SK-N-SH (cell line): ENCODE measurements at regions not wholly inside any gene's neighbourhood (a gene's known extent, or its start where the extent isn't known, plus 50 kb on each side); places are given as distances from the start of the nearest gene placed in this dataset.

ENCODE experiments used
- IRF3 ChIP-seq: fragments of 150-350 bp; IDR thresholded peaks from 2 replicates; pipeline ENCODE4 v1.6.1; 2016; ENCODE audit warnings: mild to moderate bottlenecking, low read depth, low read length
- JUND ChIP-seq: IDR thresholded peaks from 2 replicates; pipeline ENCODE4 v1.4.0; 2012
- MAX ChIP-seq: IDR thresholded peaks from 2 replicates; pipeline ENCODE4 v1.4.0; 2012; ENCODE audit warnings: low read depth
- NFIC ChIP-seq: IDR thresholded peaks from 2 replicates; pipeline ENCODE4 v1.4.0; 2012; ENCODE audit warnings: borderline replicate concordance
- POLR2AphosphoS5 ChIP-seq: IDR thresholded peaks from 2 replicates; pipeline ENCODE4 v1.6.1; 2012; ENCODE audit warnings: low read depth, low read length
- RFX5 ChIP-seq: IDR thresholded peaks from 2 replicates; pipeline ENCODE4 v1.6.1; 2012; ENCODE audit warnings: mild to moderate bottlenecking, improper control_type of control experiment, low read length
- RXRA ChIP-seq: IDR thresholded peaks from 2 replicates; pipeline ENCODE4 v1.4.0; 2012; ENCODE audit warnings: low read depth, mild to moderate bottlenecking, borderline replicate concordance
- SIN3A ChIP-seq: IDR thresholded peaks from 2 replicates; pipeline ENCODE4 v1.6.1; 2012; ENCODE audit warnings: low read depth, mild to moderate bottlenecking, low read length, moderate library complexity, borderline replicate concordance
- TAF1 ChIP-seq: IDR thresholded peaks from 2 replicates; pipeline ENCODE4 v1.6.1; 2012; ENCODE audit warnings: low read depth, mild to moderate bottlenecking, low read length, moderate library complexity, borderline replicate concordance
- USF1 ChIP-seq: IDR thresholded peaks from 2 replicates; pipeline ENCODE4 v1.4.0; 2012; ENCODE audit warnings: low read depth, borderline replicate concordance
- USF2 ChIP-seq: fragments of 150-350 bp; IDR thresholded peaks from 2 replicates; pipeline ENCODE4 v1.6.1; 2017; ENCODE audit warnings: antibody characterized with exemption, low read length, low read depth, borderline replicate concordance
- YY1 ChIP-seq: IDR thresholded peaks from 2 replicates; pipeline ENCODE4 v1.4.0; 2012; ENCODE audit warnings: low read depth, mild to moderate bottlenecking
- TF ChIP-seq, protein P1 (sequence below): fragments of 200-600 bp; sonication (generic); IDR thresholded peaks from 2 replicates; pipeline ENCODE4 v1.6.1; 2017; ENCODE audit warnings: antibody characterized with exemption, mild to moderate bottlenecking, moderate library complexity
- TF ChIP-seq, protein P2 (sequence below): IDR thresholded peaks from 2 replicates; pipeline ENCODE4 v1.6.1; 2012; ENCODE audit warnings: mild to moderate bottlenecking, low read depth, low read length, moderate library complexity

DNA sequence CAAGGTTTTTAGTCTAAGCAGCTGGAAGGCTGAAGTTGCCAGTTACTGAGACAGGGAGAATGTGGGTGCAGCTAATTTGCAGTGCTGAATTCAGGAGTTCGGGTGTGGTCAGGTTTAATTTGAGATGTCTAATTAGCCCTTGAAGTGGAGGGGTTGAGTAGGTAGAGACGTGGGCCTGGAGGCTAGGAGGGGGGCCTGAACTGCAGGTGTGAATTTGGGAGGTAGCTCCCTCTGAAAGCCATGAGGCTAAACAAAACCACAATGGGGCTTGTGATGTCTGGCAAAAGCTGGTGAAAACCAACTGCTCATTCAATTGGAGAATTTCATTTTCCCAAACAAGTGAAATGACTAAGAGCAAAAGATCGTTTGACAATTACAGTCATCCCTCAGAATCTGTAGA, 246.0 kb upstream of the NFE2L3 start:
- TF ChIP-seq SIN3A: no peak
- no peak for TF ChIP-seq JUND
- TF ChIP-seq, protein P1, sequence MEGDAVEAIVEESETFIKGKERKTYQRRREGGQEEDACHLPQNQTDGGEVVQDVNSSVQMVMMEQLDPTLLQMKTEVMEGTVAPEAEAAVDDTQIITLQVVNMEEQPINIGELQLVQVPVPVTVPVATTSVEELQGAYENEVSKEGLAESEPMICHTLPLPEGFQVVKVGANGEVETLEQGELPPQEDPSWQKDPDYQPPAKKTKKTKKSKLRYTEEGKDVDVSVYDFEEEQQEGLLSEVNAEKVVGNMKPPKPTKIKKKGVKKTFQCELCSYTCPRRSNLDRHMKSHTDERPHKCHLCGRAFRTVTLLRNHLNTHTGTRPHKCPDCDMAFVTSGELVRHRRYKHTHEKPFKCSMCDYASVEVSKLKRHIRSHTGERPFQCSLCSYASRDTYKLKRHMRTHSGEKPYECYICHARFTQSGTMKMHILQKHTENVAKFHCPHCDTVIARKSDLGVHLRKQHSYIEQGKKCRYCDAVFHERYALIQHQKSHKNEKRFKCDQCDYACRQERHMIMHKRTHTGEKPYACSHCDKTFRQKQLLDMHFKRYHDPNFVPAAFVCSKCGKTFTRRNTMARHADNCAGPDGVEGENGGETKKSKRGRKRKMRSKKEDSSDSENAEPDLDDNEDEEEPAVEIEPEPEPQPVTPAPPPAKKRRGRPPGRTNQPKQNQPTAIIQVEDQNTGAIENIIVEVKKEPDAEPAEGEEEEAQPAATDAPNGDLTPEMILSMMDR: no peak
- TF ChIP-seq, protein P2, sequence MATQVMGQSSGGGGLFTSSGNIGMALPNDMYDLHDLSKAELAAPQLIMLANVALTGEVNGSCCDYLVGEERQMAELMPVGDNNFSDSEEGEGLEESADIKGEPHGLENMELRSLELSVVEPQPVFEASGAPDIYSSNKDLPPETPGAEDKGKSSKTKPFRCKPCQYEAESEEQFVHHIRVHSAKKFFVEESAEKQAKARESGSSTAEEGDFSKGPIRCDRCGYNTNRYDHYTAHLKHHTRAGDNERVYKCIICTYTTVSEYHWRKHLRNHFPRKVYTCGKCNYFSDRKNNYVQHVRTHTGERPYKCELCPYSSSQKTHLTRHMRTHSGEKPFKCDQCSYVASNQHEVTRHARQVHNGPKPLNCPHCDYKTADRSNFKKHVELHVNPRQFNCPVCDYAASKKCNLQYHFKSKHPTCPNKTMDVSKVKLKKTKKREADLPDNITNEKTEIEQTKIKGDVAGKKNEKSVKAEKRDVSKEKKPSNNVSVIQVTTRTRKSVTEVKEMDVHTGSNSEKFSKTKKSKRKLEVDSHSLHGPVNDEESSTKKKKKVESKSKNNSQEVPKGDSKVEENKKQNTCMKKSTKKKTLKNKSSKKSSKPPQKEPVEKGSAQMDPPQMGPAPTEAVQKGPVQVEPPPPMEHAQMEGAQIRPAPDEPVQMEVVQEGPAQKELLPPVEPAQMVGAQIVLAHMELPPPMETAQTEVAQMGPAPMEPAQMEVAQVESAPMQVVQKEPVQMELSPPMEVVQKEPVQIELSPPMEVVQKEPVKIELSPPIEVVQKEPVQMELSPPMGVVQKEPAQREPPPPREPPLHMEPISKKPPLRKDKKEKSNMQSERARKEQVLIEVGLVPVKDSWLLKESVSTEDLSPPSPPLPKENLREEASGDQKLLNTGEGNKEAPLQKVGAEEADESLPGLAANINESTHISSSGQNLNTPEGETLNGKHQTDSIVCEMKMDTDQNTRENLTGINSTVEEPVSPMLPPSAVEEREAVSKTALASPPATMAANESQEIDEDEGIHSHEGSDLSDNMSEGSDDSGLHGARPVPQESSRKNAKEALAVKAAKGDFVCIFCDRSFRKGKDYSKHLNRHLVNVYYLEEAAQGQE: no peak
- TF ChIP-seq USF2: no peak
- TF ChIP-seq IRF3: no peak
- TF ChIP-seq YY1: no peak
- TF ChIP-seq USF1: no peak
- TF ChIP-seq NFIC: no peak
- TF ChIP-seq MAX: no peak
- no peak for TF ChIP-seq RFX5
- no peak for TF ChIP-seq POLR2AphosphoS5
- TF ChIP-seq TAF1: no peak
- TF ChIP-seq RXRA: no peak
